ENCODE measurements at regions not wholly inside any gene's neighbourhood (a gene's known extent, or its start where the extent isn't known, plus 50 kb on each side); places are given as distances from the start of the nearest gene placed in this dataset.

GRCh38 chr17:12512694-12513355 lies 152.9 kb upstream of the MYOCD start:
- no peak for TF ChIP-seq CTCF (IDR thresholded peaks at IDR 0.05; ENCODE audit: low read depth, low read length, missing control alignments)
- no peak overlapping the region for H3K27ac ChIP-seq
- no peak overlapping the region for H3K4me3 ChIP-seq (ENCODE audit: low read depth, low read length)
- H3K36me3 ChIP-seq (replicated peaks): no peaks in the 10 kb centered on the region
- H3K27me3 ChIP-seq (replicated peaks): no peaks in the 10 kb centered on the region
- in situ Hi-C loops (cut with HindIII; ENCODE audit: low pct_ligation_motif_present, low sequenced_read_pairs): no loop called here
- DNase-seq: no peak

DNA sequence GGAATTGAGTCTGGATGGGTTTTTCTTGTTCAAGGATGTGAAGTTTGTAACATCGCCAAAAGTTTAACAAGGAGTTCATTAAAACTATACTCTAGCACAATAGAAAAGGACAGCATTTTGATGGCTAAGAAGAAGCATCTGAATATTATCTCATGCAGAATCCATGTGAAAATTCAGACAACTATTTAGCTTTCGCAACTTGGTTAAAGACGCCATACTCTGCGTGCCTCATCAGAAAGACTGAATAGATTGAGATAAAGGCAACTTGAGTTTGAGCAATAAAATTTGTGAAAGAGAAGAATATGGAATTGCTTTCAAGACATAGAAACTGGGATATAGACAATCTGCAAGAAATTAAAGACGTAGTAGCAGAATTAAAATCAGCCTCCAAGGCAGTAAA lies 151.1 kb upstream of the MYOCD start:
- no peak overlapping the region for H3K27ac ChIP-seq
- no peak overlapping the region for H3K4me3 ChIP-seq (ENCODE audit: low read depth, low read length)
- no peaks in the 10 kb centered on the region for H3K36me3 ChIP-seq (replicated peaks)
- no peak for TF ChIP-seq CTCF (IDR thresholded peaks at IDR 0.05; ENCODE audit: low read depth, low read length, missing control alignments)
- in situ Hi-C loops (cut with HindIII; ENCODE audit: low pct_ligation_motif_present, low sequenced_read_pairs): no loop called here
- no peaks in the 10 kb centered on the region for H3K27me3 ChIP-seq (replicated peaks)
- no peak for DNase-seq

DNA sequence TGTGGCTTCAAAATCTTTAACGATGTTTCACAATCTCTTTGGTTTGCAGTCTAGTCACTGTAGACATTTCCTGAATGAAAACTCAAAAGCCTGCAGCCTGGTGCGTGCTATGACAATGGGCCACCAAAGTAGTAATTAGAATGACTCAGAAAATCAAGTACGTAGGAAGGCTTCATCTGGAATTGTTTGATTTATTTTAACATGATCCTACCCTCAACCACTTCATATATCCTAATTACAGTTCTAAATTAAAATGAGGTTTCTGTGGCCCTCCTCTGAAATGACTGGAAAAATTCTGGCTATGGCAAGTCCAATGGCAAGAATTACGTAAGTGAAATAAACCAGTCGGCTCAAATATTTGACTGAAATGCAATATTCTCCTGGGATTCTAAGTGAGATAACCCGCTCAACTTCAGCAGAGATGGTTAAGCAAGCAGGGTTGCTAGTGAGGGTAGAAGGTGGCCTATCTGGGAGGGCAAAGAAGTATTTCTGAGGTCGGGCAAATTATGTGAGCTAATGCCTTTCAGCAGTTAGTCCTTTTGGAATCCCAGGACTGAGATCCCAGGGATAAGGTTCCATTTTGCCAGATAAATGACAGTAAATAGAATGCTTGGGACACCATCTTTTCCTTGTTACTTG lies 145.6 kb upstream of the MYOCD start:
- TF ChIP-seq CTCF (IDR thresholded peaks at IDR 0.05; ENCODE audit: low read depth, low read length, missing control alignments): no peak
- Histone ChIP-seq H3K27me3 (replicated peaks) (no peaks in the 10 kb centered on the region), H3K27ac (no peak overlapping the region), H3K4me3 (ENCODE audit: low read depth, low read length) (no peak overlapping the region), H3K36me3 (replicated peaks) (no peaks in the 10 kb centered on the region)
- no peak for DNase-seq
- in situ Hi-C loops (cut with HindIII; ENCODE audit: low pct_ligation_motif_present, low sequenced_read_pairs): no loop called here

DNA sequence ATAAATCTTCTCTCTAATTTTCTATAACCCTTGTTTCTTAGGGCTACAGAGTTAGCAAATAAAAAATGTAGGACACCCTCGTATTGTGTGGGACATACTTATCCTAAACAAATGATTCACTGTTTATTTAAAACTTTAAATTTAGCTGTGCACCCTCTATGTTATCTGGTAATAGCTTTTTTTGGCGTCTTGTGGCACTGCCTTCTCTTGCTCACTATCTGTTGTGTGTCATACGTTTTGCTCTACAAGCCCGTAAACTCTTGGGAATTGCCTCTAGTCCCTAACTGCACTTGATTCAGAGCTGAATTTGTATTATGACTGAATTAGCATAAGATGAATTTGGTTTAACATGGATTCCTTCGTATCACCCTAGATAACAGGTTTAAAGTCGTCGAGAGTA lies 144.3 kb upstream of the MYOCD start:
- no peak for DNase-seq
- no peak overlapping the region for H3K4me3 ChIP-seq (ENCODE audit: low read depth, low read length)
- H3K27ac ChIP-seq: no peak overlapping the region
- in situ Hi-C loops (cut with HindIII; ENCODE audit: low pct_ligation_motif_present, low sequenced_read_pairs): no loop called here
- no peaks in the 10 kb centered on the region for H3K27me3 ChIP-seq (replicated peaks)
- TF ChIP-seq CTCF (IDR thresholded peaks at IDR 0.05; ENCODE audit: low read depth, low read length, missing control alignments): no peak
- no peaks in the 10 kb centered on the region for H3K36me3 ChIP-seq (replicated peaks)

- no peak overlapping the region for H3K4me3 ChIP-seq (ENCODE audit: low read depth, low read length)
- in situ Hi-C loops (cut with HindIII; ENCODE audit: low pct_ligation_motif_present, low sequenced_read_pairs): no loop called here
- H3K27ac ChIP-seq: no peak overlapping the region
- DNase-seq: no peak
- H3K27me3 ChIP-seq (replicated peaks): no peaks in the 10 kb centered on the region
- H3K36me3 ChIP-seq (replicated peaks): no peaks in the 10 kb centered on the region
- no peak for TF ChIP-seq CTCF (IDR thresholded peaks at IDR 0.05; ENCODE audit: low read depth, low read length, missing control alignments)
Measured at GRCh38 chr17:12522336-12522735, 143.4 kb upstream of the MYOCD start.
